ENCODE measurements at regions not wholly inside any gene's neighbourhood (a gene's known extent, or its start where the extent isn't known, plus 50 kb on each side); places are given as distances from the start of the nearest gene placed in this dataset.

DNA sequence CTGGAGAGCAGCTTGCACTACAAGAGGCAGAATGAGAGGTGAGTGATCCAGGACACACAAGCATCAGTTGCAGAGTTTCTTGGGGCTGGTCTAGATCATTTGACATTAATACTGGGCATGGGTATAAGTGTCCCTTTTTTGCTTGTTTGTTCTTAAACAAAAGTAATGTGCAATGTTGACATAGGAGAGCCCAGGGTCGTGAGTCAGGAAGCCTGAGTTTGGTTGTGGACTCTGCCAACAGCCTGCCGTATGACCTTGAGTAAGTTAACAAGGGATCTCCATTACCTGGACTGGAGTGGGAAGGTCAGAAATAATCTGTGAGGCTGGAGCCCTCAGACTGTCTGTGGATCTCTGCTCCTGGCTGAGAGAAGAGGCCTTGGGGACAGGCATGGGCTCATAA lies 170.3 kb downstream of the KCNA5 start:
- TF ChIP-seq, protein P1, sequence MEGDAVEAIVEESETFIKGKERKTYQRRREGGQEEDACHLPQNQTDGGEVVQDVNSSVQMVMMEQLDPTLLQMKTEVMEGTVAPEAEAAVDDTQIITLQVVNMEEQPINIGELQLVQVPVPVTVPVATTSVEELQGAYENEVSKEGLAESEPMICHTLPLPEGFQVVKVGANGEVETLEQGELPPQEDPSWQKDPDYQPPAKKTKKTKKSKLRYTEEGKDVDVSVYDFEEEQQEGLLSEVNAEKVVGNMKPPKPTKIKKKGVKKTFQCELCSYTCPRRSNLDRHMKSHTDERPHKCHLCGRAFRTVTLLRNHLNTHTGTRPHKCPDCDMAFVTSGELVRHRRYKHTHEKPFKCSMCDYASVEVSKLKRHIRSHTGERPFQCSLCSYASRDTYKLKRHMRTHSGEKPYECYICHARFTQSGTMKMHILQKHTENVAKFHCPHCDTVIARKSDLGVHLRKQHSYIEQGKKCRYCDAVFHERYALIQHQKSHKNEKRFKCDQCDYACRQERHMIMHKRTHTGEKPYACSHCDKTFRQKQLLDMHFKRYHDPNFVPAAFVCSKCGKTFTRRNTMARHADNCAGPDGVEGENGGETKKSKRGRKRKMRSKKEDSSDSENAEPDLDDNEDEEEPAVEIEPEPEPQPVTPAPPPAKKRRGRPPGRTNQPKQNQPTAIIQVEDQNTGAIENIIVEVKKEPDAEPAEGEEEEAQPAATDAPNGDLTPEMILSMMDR (conservative IDR thresholded peaks at IDR 0.05; ENCODE audit: low read length): no peak
- TF ChIP-seq EZH2phosphoT487 (IDR thresholded peaks at IDR 0.05; ENCODE audit: borderline replicate concordance, low read depth, low read length): no peak

Measured in OCI-LY7 (cell line).